ENCODE measurements at regions not wholly inside any gene's neighbourhood (a gene's known extent, or its start where the extent isn't known, plus 50 kb on each side); places are given as distances from the start of the nearest gene placed in this dataset.

DNA sequence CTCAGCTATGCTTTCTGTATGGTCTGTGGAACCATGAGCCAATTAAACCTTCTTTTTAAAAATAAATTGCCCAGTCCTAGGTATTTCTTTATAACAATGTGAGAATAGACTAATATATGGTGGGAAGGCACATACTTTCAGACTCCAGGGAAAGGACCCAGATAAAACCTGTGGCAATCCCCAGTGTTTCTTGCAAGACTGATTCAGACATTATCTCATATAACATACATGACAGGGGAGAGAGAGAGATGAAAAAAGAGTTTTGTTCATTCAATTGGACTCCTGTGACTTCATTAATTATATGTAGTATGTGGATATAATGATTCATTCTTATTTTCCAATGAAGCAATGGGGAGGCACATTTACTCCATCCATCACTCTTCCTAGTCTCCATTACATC, 291.4 kb upstream of the PRKX start:
- TF ChIP-seq, protein P1, sequence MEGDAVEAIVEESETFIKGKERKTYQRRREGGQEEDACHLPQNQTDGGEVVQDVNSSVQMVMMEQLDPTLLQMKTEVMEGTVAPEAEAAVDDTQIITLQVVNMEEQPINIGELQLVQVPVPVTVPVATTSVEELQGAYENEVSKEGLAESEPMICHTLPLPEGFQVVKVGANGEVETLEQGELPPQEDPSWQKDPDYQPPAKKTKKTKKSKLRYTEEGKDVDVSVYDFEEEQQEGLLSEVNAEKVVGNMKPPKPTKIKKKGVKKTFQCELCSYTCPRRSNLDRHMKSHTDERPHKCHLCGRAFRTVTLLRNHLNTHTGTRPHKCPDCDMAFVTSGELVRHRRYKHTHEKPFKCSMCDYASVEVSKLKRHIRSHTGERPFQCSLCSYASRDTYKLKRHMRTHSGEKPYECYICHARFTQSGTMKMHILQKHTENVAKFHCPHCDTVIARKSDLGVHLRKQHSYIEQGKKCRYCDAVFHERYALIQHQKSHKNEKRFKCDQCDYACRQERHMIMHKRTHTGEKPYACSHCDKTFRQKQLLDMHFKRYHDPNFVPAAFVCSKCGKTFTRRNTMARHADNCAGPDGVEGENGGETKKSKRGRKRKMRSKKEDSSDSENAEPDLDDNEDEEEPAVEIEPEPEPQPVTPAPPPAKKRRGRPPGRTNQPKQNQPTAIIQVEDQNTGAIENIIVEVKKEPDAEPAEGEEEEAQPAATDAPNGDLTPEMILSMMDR (conservative IDR thresholded peaks at IDR 0.05; ENCODE audit: low read depth, low read length) = no peak
- no peak for TF ChIP-seq EZH2phosphoT487 (IDR thresholded peaks at IDR 0.05; ENCODE audit: borderline replicate concordance, low read length)
